Spleen (tissue), 11 donors: ENCODE measurements at regions not wholly inside any gene's neighbourhood (a gene's known extent, or its start where the extent isn't known, plus 50 kb on each side); places are given as distances from the start of the nearest gene placed in this dataset.

ENCODE experiments used
- DNase-seq: peaks from one replicate; pipeline ENCODE4 v3.0.0-alpha.2; 2020
- H3K27ac ChIP-seq, 8 donors: fragments of 200-600 bp; sonication (generic) in 7 of 8; 1 replicate in 4 of 8; 2 replicates in 4 of 8; pipeline versions ENCODE4 v1.5.0 to v1.8.0; 2016 to 2021; ENCODE audit warnings: inconsistent platforms in 4 of 8, mild to moderate bottlenecking in 4 of 8, moderate library complexity in 1 of 8
- H3K27me3 ChIP-seq, 7 donors: fragments of 200-600 bp; sonication (generic) in 6 of 7; replicated peaks in 1 of 7; 1 replicate in 4 of 7; 2 replicates in 3 of 7; pipeline versions ENCODE4 v1.5.0 to v1.8.0; 2016 to 2021; ENCODE audit warnings: inconsistent platforms in 3 of 7, mild to moderate bottlenecking in 1 of 7
- H3K36me3 ChIP-seq, 6 donors: fragments of 200-600 bp; sonication (generic) in 5 of 6; 1 replicate in 4 of 6; 2 replicates in 2 of 6; pipeline versions ENCODE4 v1.5.0 to v1.8.0; 2016 to 2021; ENCODE audit warnings: inconsistent platforms in 2 of 6
- H3K4me1 ChIP-seq, 6 donors: fragments of 200-600 bp; sonication (generic) in 5 of 6; 1 replicate in 3 of 6; 2 replicates in 3 of 6; pipeline versions ENCODE4 v1.5.0 to v1.8.0; 2016 to 2021; ENCODE audit warnings: inconsistent platforms in 3 of 6
- H3K4me3 ChIP-seq, 8 donors: fragments of 200-600 bp; sonication (generic) in 7 of 8; 1 replicate in 4 of 8; 2 replicates in 4 of 8; pipeline versions ENCODE4 v1.5.0 to v1.8.0; 2016 to 2021; ENCODE audit warnings: inconsistent platforms in 4 of 8, mild to moderate bottlenecking in 4 of 8, moderate library complexity in 2 of 8
- H3K9me3 ChIP-seq, 8 donors: fragments of 200-600 bp; sonication (generic) in 7 of 8; 1 replicate in 4 of 8; 2 replicates in 4 of 8; pipeline versions ENCODE4 v1.5.0 to v1.8.0; 2016 to 2021; ENCODE audit warnings: inconsistent platforms in 4 of 8
- POLR2A ChIP-seq, 3 donors: fragments of 450-650 bp; IDR thresholded peaks; one replicate each; pipeline ENCODE4 v1.5.1; 2017; ENCODE audit warnings: antibody characterized with exemption in 3 of 3, mild to moderate bottlenecking in 1 of 3
- POLR2AphosphoS5 ChIP-seq, 3 donors: sonication (generic); formaldehyde crosslinking; IDR thresholded peaks; one replicate each; pipeline ENCODE4 v1.5.1; 2017; ENCODE audit warnings: antibody characterized with exemption in 3 of 3
- WGBS, 5 donors: extraction: QIAGEN DNeasy Blood & Tissue Kit in 3 of 5; methylation state at CpG; one replicate each; pipeline versions ENCODE4 v1.1.5 to v1.1.7; 2013 to 2018; 5-methylcytosine and 5-hydroxymethylcytosine counted together
- intact Hi-C: fragments of 100-400 bp; cut with DNase I; formaldehyde crosslinking; loops from one replicate; pipeline ENCODE4 v1.15.0; 2023; ENCODE audit warnings: low total_unique reads
- TF ChIP-seq, protein P1 (sequence below), 11 experiments: fragments of 200-600 bp in 7 of 11; fragments of 450-650 bp in 4 of 11; sonication (generic) in 4 of 11; IDR thresholded peaks in 8 of 11; conservative IDR thresholded peaks in 3 of 11; 1 replicate in 7 of 11; 2 replicates in 4 of 11; pipeline versions ENCODE4 v1.4.0 to v1.8.0; 2016 to 2021; ENCODE audit warnings: antibody characterized with exemption in 11 of 11, inconsistent platforms in 4 of 11, mild to moderate bottlenecking in 1 of 11
- donor health status: healthy with polysubstance abuse.
- donor health status: DM: no; HTN: no; CAD: no; lungs with moderate emphysema.
- donor health status: DM: no; HTN: no; CAD: no.
- donor health status: Bipolar disorder and iron deficiency.
- donor health status: healthy.
- donor health status: DM: no; HTN: no; CAD: no.
- donor health status: DM: yes; HTN: yes; CAD: no.

DNA sequence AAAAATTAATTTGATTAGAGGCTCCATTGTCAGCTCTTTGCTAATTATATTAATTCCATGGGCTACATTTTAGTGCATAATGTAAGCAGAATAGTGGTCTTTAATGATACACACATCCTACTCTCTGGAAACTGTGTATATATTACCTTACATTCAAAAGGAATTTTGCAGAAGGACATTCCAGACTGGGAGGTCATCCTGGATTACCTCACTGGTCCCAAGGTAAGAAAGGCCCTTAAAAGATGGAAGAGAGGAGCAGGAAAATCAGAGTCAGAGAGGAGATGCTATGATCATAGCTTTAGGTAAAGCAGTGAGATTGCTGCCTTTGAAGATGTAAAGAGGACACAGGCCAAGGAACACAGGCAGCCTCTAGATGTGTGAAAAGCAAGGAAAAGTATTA, 1180.8 kb downstream of the CDH12 start:
- Histone ChIP-seq H3K27me3 (no peaks in the 10 kb centered on the region), H3K4me3 (no peak overlapping the region), H3K9me3 (no peaks in the 10 kb centered on the region), H3K36me3 (no peaks in the 10 kb centered on the region), H3K27ac (no peak overlapping the region), H3K4me1 (no peaks in the 10 kb centered on the region)
- TF ChIP-seq POLR2AphosphoS5 (IDR thresholded peaks at IDR 0.05) (no peak), POLR2A (IDR thresholded peaks at IDR 0.05) (no peak)
- TF ChIP-seq, protein P1, sequence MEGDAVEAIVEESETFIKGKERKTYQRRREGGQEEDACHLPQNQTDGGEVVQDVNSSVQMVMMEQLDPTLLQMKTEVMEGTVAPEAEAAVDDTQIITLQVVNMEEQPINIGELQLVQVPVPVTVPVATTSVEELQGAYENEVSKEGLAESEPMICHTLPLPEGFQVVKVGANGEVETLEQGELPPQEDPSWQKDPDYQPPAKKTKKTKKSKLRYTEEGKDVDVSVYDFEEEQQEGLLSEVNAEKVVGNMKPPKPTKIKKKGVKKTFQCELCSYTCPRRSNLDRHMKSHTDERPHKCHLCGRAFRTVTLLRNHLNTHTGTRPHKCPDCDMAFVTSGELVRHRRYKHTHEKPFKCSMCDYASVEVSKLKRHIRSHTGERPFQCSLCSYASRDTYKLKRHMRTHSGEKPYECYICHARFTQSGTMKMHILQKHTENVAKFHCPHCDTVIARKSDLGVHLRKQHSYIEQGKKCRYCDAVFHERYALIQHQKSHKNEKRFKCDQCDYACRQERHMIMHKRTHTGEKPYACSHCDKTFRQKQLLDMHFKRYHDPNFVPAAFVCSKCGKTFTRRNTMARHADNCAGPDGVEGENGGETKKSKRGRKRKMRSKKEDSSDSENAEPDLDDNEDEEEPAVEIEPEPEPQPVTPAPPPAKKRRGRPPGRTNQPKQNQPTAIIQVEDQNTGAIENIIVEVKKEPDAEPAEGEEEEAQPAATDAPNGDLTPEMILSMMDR (IDR thresholded peaks at IDR 0.05 in 8 of 11, conservative IDR thresholded peaks at IDR 0.05 in 3 of 11), result no peak
- intact Hi-C loops, result no loop called here
- no peak for DNase-seq

DNA sequence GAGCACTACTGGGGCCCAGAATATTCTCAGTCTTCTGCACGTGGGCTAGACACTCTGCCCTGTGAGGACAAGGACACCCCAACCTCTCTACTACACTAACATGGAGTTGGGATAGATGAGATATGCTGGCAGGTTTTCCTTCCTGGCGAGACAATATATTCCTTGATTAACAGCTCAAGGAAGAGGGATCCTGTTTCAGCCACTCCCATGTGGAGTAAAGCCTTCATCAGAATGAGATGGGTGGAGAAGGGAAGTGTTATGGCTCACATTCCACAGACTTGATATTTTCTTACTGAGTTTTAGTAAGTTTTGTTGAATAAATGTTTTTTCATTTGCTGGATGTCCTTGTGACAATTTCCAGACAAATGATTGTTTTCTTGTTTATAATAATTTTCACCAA, 1187.6 kb downstream of the CDH12 start:
- H3K36me3 ChIP-seq, result no peaks in the 10 kb centered on the region
- no peak for DNase-seq
- no peak overlapping the region for H3K4me3 ChIP-seq
- H3K4me1 ChIP-seq, result no peaks in the 10 kb centered on the region
- H3K27me3 ChIP-seq, result no peaks in the 10 kb centered on the region
- H3K9me3 ChIP-seq, result peaks cover 0 to 21% (median 8%) of the 10 kb centered on the region in 8 donors
- intact Hi-C loops, result no loop called here
- H3K27ac ChIP-seq, result no peak overlapping the region
- WGBS, 5 donors, result 54 to 78% (median 69%) methylated on average over 2 of the region's 2 CpGs
- TF ChIP-seq POLR2A (IDR thresholded peaks at IDR 0.05) (no peak), POLR2AphosphoS5 (IDR thresholded peaks at IDR 0.05) (no peak)
- TF ChIP-seq, protein P1 (IDR thresholded peaks at IDR 0.05 in 8 of 11, conservative IDR thresholded peaks at IDR 0.05 in 3 of 11), result no peak

DNA sequence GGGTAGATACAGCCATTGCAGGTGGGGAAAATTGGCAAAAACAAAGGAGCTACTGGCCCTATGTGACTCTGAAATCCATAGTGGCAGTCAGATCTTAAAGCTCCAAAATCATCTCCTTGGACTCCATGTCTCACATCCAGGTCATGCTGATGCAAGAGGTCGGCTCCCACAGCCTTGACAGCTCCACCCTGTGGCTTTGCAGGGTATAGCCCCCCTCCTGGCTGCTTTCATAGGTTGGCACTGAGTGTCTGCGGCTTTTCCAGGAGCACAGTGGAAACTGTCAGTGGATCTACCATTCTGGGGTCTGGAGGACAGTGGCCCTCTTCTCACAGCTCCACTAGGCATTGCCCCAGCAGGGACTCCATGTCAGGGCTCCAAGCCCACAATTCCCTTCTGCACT, 1190.1 kb downstream of the CDH12 start:
- Histone ChIP-seq H3K27ac (no peak overlapping the region), H3K9me3 (peaks cover 0 to 21% (median 8%) of the 10 kb centered on the region in 8 donors), H3K4me3 (no peak overlapping the region), H3K27me3 (no peaks in the 10 kb centered on the region), H3K4me1 (no peaks in the 10 kb centered on the region), H3K36me3 (no peaks in the 10 kb centered on the region)
- WGBS, 5 donors, result 55 to 74% (median 72%) methylated on average over 2 of the region's 2 CpGs; no CpG with 5 or more reads in 1 of the 5 donors
- TF ChIP-seq, protein P1 (IDR thresholded peaks at IDR 0.05 in 8 of 11, conservative IDR thresholded peaks at IDR 0.05 in 3 of 11), result no peak
- TF ChIP-seq POLR2AphosphoS5 (IDR thresholded peaks at IDR 0.05) (no peak), POLR2A (IDR thresholded peaks at IDR 0.05) (no peak)
- no peak for DNase-seq
- intact Hi-C loops, result no loop called here

DNA sequence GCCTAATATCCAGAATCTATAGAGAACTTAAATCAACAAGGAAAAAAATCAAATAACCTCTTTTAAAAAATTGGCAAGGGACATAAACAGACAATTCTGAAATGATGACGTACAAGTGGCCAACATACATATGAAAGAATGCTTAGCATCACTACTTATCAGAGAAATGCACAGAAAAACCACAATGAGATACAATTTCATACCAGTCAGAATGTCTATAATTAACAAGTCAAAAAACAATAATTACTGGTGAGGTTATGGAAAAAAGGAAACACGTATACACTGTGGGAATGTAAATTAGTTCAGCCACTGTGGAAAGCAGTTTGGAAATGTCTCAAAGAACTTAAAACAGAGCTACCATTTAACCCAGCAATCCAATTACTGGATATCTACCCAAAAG, 1192.0 kb downstream of the CDH12 start:
- TF ChIP-seq POLR2AphosphoS5 (IDR thresholded peaks at IDR 0.05) (no peak), POLR2A (IDR thresholded peaks at IDR 0.05) (no peak)
- TF ChIP-seq, protein P1 (IDR thresholded peaks at IDR 0.05 in 8 of 11, conservative IDR thresholded peaks at IDR 0.05 in 3 of 11), result no peak
- Histone ChIP-seq H3K27me3 (no peaks in the 10 kb centered on the region), H3K27ac (no peak overlapping the region), H3K36me3 (no peaks in the 10 kb centered on the region), H3K9me3 (peaks cover 0 to 21% (median 8%) of the 10 kb centered on the region in 8 donors), H3K4me1 (no peaks in the 10 kb centered on the region), H3K4me3 (no peak overlapping the region)
- WGBS, 5 donors, result 72 to 89% (median 86%) methylated on average over 2 of the region's 2 CpGs
- intact Hi-C loops, result no loop called here
- DNase-seq, result no peak
